Skeletal muscle satellite cell (primary cell): ENCODE measurements at regions not wholly inside any gene's neighbourhood (a gene's known extent, or its start where the extent isn't known, plus 50 kb on each side); places are given as distances from the start of the nearest gene placed in this dataset.

Experiments
- H3K27me3 ChIP-seq: 2 replicates; pipeline ENCODE4 v1.7.0; 2013; ENCODE audit warnings: low read length; ENCODE audit not compliant: control insufficient read depth, insufficient read depth
- H3K36me3 ChIP-seq: 2 replicates; pipeline ENCODE4 v1.7.0; 2013; ENCODE audit warnings: mild to moderate bottlenecking, control low read depth, low read length; ENCODE audit not compliant: insufficient read depth
- H3K4me1 ChIP-seq: 2 replicates; pipeline ENCODE4 v1.7.0; 2013; ENCODE audit warnings: low read length; ENCODE audit not compliant: control insufficient read depth, insufficient read depth
- H3K4me2 ChIP-seq: 2 replicates; pipeline ENCODE4 v1.7.0; 2013; ENCODE audit warnings: mild to moderate bottlenecking, low read length
- H3K4me3 ChIP-seq: 2 replicates; pipeline ENCODE4 v1.7.0; 2013; ENCODE audit warnings: low read length
- H3K9ac ChIP-seq: 2 replicates; pipeline ENCODE4 v1.7.0; 2013; ENCODE audit warnings: mild to moderate bottlenecking, low read depth, low read length, moderate library complexity
- H3K9me3 ChIP-seq: replicated peaks from 2 replicates; pipeline ENCODE4 v1.7.0; 2013; ENCODE audit warnings: mild to moderate bottlenecking, control low read depth, low read length

DNA sequence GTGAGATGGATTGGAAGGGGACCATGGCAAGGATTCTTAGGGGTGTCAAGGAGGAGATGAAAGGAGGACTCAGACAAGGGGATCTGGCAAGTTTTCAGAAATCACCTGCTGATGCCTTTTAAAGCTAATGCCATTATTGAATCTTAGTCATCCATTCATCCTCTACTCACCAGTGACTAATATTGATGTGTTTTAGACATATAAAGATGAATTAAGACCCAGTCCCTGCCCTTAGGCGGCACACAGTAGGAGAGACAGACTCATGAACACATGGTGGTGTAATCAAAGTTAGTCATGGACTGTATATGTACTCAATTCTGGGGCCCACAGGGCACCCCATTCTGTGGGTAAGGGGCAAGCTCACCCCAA, 56.5 kb upstream of the ATL2 start:
- H3K4me3 ChIP-seq: no peak overlapping the region
- no peaks in the 10 kb centered on the region for H3K36me3 ChIP-seq
- H3K4me2 ChIP-seq: no peak overlapping the region
- no peaks in the 10 kb centered on the region for H3K4me1 ChIP-seq
- no peaks in the 10 kb centered on the region for H3K9me3 ChIP-seq
- no peak overlapping the region for H3K9ac ChIP-seq
- H3K27me3 ChIP-seq: peaks cover 25% of the 10 kb centered on the region

GRCh38 chr2:38432820-38433606, 55.9 kb upstream of the ATL2 start:
- Histone ChIP-seq H3K4me1 (no peaks in the 10 kb centered on the region), H3K27me3 (peaks cover 25% of the 10 kb centered on the region), H3K9me3 (no peaks in the 10 kb centered on the region), H3K4me2 (no peak overlapping the region), H3K9ac (no peak overlapping the region), H3K36me3 (no peaks in the 10 kb centered on the region), H3K4me3 (no peak overlapping the region)

DNA sequence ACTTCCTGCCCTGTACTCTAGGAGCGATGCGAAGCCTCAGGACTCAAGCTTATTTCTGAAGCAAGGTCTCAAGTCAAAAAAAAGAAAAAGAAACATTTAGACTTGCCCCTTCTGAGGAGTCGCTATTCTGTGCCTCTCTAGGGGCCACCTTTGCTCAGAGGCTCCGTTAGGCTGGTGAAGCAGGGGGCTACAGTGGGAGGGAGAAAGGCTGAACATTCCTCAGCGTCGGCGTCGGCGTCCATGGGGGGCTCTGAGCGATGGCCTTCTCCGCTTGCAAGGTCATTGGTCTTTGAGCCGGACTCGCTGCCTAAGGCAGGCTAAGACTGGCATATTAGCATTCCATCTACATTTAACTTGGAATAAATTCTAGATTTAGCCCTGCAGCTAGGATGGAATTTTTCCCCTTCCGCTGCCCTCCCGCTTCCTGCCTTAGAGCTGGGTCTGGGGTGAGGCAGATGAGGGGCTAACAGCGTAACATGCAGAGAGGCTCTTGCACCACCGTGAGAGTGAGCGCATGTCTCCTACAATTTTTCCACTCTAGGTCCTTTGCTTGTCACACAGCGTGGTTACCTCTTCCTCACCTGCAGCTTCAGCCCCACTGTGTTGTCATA, 53.6 kb upstream of the ATL2 start:
- Histone ChIP-seq H3K4me2 (no peak overlapping the region), H3K4me3 (no peak overlapping the region), H3K9ac (no peak overlapping the region), H3K4me1 (no peaks in the 10 kb centered on the region), H3K36me3 (no peaks in the 10 kb centered on the region), H3K9me3 (no peaks in the 10 kb centered on the region), H3K27me3 (peaks cover 31% of the 10 kb centered on the region)

- no peak overlapping the region for H3K4me2 ChIP-seq
- H3K4me3 ChIP-seq: no peak overlapping the region
- no peaks in the 10 kb centered on the region for H3K9me3 ChIP-seq
- H3K9ac ChIP-seq: no peak overlapping the region
- no peaks in the 10 kb centered on the region for H3K36me3 ChIP-seq
- no peaks in the 10 kb centered on the region for H3K4me1 ChIP-seq
- peaks cover 31% of the 10 kb centered on the region for H3K27me3 ChIP-seq
These were observed 53.1 kb upstream of the ATL2 start for GRCh38 chr2:38430196-38430595.

GRCh38 chr2:38427936-38428335, 50.9 kb upstream of the ATL2 start:
- H3K4me2 ChIP-seq: no peak overlapping the region
- H3K4me3 ChIP-seq: no peak overlapping the region
- no peaks in the 10 kb centered on the region for H3K9me3 ChIP-seq
- no peaks in the 10 kb centered on the region for H3K4me1 ChIP-seq
- no peak overlapping the region for H3K9ac ChIP-seq
- H3K27me3 ChIP-seq: peaks cover 43% of the 10 kb centered on the region
- no peaks in the 10 kb centered on the region for H3K36me3 ChIP-seq

- H3K36me3 ChIP-seq: no peaks in the 10 kb centered on the region
- H3K9me3 ChIP-seq: no peaks in the 10 kb centered on the region
- H3K4me3 ChIP-seq: no peak overlapping the region
- no peak overlapping the region for H3K4me2 ChIP-seq
- H3K4me1 ChIP-seq: no peaks in the 10 kb centered on the region
- no peak overlapping the region for H3K9ac ChIP-seq
- peaks cover 37% of the 10 kb centered on the region for H3K27me3 ChIP-seq
These were observed 50.0 kb upstream of the ATL2 start for GRCh38 chr2:38427054-38427453.
